Stimulated activated CD8-positive, alpha-beta memory T cell treated with anti-CD3 and anti-CD28 coated beads, Interleukin-4, amount 100 ng/mL, for 4 hours (primary cell): ENCODE measurements at regions not wholly inside any gene's neighbourhood (a gene's known extent, or its start where the extent isn't known, plus 50 kb on each side); places are given as distances from the start of the nearest gene placed in this dataset.
"Not testable (repeated sequence)": the region's sequence is repeated elsewhere in the genome, so short reads cannot be mapped to it uniquely, and the experiment has no call there.

ENCODE experiments used
- DNase-seq, 2 donors: peaks; one replicate each; pipeline ENCODE4 v3.0.0-alpha.2; 2020; ENCODE audit warnings: low read depth in 2 of 2, low spot score in 1 of 2

DNA sequence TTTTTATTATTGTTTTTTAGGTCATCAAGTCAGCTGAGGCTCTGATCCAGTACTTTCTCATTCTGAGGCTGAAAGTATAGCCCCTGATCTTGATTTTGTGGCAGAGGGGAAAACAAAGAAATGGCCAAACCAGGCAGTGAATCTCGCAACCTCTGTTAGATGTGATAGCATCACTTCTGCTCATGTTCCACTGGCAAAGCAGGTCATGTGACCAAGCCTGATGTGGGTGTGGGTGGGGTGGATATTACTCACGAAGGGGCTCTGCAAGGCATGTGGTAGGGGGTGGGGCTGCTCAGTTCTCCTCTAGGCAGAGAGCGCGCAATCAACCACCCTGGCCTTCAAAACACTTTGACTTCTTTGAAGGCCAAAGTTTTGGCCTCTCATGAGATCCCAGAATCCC lies 254.2 kb downstream of the MYCN start:
- no peak for DNase-seq

DNA sequence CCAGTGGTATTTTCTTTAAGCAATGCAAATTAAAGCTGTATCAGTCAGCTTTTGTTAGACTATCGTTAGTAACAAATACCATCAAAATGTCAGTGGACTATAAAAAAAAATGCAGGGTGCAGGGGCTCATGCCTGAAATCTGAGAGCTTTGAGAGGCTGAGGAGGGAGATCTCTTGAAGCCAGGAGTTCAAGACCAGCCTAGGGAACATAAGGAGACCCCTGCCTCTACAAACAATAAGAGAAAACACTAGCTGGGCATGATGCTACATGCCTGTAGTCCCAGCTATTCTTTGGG lies 253.7 kb downstream of the MYCN start:
- DNase-seq: no peak

DNA sequence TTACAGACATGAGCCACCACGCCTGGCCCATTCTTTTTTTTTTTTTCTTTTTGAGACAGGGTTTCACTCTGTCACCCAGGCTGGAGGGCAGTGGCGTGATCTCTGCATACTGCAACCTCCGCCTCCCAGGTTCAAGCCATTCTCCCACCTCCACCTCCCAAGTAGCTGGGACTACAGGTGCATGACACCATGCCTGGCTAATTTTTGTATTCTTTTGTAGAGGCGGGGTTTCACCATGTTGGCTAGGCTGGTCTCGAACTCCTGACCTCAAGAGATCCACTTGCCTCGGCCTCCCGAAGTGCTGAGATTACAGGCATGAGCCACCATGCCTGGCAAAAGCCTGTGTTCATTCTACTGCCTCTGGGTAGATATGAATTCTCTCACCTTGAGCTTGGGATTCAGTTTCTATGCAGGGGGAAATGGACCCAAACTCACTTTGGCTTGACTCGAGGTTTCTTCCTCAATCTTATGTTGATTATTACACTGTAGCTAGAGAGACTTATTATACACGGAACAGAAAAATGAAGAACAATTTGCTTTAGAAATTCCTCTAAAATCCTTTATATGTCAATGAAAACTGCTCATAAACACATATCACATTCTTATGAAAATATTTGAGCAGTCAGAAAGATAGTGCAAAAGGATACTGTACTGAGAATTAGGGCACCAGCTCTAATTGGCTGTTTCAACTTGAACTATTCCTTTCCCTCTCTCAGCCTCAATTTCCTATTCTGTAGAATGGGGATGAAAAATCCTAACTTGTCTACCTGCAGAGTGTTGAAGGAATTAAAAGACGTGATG lies 252.3 kb downstream of the MYCN start:
- DNase-seq: no peak

DNA sequence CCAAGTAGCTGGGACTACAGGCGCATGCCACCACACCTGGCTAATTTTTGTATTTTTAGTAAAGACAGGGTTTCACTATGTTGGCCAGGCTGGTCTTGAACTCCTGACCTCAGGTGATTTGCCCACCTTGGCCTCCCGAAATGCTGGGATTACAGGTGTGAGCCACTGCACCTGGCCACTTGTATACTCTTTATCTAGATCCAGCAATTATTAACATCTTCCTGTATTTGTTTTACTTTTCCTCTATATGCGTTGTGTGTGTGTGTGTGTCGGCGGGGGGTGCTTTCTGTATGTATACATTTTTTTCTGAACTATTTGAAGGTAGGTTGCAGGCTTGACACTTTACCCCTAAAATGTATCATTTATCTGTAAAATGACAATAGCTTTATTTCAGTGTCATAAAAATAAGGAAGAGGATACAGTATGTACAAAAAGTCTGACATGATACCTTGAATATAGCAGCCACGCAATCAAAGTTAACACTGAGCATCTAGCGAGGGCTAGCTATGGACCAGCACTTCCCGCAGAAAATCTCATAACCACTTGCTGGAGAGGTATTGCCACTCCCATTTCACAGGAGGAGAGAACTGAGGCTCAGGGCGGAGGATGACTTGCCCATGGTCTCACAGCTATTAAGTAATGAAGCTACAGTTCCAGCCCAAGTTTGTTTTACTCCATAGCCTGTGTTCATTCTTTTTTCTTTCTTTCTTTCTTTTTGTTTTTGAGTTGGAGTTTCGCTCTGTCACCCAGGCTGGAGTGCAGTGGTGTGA lies 251.3 kb downstream of the MYCN start:
- DNase-seq: no peak

DNA sequence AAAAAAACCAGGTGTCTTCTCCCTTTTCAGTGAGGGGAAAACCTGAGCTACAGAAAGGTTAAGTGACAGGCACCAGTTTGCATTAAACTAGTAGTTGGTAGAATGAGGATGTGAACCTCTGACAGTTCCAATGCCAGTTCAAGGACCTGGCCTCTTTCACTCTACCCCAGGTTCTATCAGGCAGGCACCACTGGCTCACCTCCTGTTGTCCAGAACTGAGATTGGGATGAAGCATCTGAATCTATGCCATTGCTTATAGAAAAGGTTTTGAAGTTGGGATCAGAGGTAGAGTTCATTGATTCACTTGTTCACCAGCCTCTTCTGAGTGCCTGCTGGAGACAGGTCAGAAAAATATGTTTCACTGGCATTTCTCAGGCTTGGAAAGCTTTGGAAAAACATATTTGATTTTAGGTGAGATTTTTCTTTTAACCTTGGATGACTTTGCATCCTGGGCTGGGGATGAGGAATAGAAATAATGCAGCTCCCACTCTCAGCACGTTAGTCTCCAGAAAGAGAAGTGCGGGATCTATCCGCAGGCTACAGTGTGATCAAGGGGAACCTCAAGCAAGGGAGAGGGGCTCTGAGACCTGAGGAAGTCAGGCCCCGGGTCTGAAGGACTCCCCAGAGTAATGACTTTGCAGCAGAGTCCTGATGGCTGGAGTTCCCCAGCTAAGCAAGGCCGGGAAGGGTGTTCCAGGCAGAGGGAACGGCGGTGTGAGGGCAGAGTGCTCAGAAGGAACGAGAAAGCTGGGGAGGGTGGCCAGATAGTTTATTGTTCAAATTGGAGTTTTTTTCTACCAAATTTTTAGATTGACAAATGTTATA lies 250.3 kb downstream of the MYCN start:
- no peak for DNase-seq

DNA sequence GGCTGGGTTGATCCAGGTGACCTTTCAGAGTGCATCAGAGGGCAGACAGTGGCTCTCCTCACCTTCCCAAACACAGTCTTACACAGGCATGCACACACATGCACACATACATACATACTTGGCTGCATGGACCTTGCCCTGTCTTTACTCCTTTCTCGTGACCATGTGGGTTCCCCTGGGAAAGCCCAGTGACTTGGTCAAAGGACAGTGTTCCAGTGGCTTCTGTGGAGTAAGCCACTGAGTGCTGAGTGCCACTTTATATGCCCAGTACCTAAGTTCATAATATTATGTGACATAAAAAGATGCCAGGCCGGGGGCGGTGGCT lies 249.4 kb downstream of the MYCN start:
- no peak for DNase-seq

DNA sequence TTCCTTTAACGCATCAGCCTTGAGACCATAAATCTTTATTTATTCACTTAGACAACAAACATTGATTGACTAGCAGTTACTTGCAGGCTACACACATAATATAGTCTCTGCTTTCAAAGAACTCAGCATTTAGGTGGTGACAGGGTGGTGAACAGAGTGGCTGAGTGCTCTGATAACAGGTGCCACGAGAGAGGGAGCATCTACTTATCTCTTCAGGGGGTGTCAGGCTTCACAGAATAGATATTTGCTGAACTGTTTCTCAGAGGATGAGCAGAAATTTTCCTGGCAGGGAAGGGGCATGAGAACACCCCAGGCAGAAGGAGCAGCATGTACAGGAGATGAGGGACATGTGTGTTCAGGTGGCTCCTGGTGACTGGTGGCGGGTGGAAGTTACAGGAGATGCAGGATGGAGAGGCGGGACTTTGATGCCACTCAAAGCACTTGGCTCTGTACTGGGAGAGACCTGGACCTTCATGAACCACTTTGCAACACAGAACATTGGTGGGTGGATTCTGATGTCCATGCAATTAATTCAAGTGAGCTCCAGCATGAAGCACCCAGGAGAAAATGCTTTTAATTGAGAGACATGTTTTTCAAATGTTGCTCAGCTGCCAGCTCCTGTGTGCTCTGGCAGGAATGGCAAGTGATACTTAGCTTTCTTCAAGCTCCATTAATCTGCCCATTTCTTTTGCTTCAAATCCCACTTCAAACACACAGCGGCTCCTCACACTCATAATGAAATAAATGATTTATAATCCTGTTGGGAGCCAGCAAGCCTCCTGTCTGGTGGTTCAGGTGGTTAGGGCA lies 248.9 kb downstream of the MYCN start:
- no peak for DNase-seq

DNA sequence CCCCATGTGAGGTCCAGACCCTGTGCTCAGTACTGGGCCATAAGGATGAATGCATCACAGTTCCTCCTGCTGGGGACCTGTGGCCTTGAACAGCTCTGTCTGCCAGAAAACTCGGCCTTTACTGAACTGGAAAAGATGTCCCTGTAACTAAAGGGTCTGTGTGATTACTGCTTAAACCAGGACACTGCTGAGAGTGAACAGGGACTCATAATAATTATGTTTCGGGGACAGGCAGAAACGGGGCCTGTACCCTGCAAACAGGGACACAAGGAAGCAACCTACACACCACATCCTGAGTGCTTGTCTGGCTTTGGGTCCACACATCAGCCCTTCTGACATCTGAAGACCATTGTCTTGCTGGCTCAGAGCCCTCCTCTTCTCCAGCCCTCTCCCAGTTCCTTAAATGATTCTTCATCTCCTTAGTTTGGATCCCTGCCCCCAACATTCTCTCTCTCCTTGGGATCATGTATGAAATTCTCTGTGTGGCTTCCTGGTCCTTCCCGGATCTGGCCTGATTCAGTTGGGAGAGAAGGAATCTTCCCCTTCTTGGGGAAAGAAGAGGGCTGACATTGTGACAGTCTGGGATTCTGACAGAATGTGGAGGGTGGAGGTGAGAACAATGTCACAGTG lies 248.0 kb downstream of the MYCN start:
- DNase-seq: no peak

DNA sequence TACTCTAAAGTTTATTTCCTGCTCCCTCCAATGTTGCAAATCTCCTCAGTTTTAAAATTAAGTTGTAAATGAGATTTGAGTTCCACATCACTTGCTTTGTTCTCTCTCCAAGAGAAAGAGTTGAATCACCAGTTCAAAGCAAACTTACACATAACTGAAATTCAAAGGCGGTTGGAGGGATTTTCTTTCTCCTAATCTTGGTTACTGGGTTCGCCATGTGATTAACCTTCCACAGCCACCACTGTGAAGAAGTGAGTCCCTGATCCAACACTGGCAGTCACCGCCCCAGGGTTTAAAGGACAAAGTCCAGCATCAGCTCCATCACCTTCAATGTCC lies 247.1 kb downstream of the MYCN start:
- DNase-seq: no peak

DNA sequence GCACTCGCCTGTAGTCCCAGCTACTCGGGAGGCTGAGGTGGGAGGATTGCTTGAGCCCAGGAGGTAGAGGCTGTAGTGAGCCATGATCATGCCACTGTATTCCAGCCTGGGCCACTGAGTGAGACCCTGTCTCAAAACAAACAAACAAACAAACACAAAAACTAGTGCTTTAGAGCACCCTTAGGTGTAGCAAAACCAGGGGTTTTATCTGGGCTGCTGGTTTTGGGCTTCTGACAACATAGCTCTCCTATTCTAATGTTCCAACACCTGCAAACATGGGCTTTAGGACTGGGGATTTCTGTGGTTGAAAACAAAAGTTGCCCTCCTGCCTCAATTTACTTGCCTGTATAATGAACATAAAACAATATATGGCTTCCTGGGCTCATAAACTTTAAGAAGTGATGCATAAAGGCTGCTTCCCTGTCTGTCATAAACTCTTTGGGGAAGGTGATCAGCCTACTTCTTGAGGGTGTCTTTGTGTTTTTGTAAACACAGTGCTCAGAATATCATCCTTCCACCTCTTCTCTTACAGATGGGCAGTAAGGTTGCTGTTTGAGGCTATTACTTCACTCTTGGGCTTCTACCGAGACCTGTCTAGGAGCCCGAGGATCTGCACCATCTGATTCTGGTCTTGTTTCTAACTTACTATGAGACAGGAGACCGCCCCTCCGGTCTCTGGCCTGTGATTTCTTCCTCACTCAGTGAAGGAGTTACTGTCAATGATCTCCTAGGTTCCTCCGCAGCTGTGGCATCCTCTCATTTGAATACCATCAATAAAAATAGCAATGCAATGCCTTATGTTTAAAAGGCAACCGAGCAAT lies 246.5 kb downstream of the MYCN start:
- DNase-seq: no peak

DNA sequence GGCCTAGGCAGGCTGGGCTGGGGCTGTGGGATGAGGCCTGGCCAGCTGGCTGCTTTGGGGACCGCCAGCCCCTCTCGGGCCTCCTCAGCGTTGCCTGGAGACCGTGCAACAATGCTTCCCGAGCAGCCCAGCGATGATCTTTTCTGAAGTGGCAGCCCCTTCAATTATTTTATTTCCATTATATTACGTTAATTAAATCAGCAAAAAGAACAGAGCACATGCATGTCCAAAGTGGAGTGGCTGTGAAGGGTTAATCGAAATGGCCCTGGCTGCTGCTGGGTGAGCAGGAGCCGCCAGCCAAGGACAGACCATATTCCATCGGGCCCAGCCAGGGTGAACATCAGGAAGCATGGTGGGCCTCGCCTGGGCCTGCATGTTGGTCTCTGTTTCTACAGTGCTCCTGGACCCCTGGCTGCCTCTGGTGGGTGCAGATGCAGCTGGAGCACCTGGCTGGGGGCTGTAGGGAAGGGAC lies 245.5 kb downstream of the MYCN start:
- DNase-seq: no peak

DNA sequence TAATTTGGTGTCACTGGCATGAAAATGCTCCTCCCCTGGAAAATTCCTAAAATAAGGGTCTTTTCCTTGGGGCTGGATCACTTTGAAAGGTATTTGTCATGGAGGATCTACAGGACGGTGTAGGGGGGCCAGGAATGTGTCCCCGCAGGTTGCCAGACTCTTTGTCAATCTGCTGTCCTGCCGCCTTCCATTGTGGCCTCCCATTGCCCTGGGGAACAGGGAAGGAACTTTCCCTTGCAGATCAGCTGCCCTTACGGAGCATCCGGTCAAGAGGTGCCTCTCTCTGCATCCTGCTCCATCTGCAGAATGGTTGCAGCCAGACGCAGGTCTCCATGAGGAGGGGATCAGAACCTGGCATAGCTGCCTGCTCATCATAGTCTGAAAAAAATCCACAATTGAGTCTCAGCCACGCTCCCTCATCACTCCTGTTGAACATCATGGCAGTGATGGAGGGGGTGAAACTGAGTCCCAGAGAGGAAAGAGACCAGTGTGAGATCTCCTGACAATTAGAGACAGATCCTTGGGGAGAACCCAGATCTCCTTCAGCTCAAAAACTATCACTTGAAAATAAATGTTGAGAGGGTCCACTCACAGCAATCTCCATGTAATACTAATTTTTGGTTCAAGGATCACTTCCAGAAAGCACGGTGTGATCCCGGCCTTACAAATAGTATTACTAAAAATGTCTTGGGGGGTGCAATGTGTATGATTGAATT lies 244.8 kb downstream of the MYCN start:
- no peak for DNase-seq

DNA sequence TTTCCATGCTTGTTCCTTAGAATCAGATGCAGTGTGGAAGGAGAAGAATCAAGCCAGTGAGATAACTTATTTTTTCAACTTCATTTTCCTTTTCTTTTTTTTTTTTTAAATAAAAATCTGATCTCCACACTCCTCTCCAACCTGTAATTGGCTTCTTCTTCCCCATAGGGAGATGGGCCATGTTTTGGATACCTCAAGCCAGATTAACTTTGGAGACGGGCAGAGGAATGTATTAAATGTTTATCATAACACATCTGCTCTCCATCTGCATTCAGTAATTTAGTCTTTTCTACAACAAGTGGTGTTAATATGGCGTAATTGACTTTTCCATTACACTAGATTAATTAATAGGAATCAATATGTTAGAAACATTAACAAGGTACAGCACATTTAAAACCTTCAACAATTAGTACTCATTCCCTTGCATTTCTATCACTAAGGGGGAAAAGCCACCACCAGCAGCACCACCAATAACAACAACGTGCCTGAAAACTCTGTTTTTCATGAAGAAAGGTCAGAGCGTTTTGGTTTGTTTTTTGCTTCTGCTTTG lies 244.1 kb downstream of the MYCN start:
- no peak for DNase-seq

DNA sequence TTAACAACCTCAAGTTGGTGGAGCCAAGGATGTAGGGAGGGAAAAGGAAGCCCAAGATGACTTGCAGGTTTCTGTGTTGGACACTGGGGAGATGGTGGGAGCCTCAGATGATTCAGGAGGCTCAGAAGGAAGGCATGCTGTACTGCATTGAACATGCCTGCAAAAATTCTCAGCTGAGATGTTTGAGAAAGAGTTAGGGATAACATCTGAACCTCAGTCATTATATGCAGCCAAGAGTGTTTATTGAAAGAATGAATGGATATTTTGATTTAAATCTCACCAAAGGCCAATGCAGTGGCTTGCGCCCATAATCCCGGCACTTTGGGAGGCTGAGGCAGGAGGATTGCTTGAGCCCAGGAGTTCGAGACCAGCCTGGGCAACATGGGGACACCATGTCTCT lies 243.0 kb downstream of the MYCN start:
- no peak for DNase-seq

DNA sequence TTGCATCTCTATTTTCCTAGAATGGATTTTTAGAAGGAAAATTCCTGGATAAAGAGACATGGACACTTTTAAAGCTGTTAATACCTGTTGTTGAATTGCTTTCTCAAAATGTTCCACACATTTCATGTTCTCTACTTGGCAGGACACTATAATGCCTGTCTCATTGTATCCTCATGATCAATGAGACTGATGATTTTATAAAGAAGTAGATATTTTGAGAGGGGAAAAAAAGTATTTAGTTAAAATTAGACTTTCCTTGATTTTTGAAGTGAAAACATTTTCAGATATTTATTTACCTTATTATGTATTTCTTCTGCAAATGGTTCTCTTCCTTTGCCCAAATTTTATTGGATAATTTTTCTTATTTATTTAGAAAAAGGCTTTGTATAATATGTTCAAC lies 242.5 kb downstream of the MYCN start:
- no peak for DNase-seq

DNA sequence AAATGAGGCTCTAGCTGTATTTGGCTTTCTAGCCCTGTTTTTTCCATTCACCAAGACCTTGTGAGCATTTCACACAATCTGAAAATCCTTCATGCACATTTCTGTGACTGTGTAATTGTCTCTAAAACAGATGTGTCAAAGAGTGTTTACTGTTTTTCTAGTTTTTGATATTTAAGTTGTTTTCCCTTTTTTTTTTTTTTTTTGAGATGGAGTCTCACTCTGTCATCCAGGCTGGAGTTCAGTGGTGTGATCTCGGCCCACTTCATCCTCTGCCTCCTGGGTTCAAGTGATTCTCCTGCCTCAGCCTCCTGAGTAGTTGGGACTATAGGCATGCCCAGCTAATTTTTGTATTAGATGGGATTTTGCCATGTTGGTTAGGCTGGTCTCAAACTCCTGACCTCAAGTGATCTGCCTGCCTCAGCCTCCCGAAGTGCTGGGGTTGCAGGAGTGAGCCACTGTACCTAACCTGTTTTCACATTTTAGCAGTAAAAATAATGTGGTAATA lies 242.0 kb downstream of the MYCN start:
- DNase-seq: not testable (repeated sequence)

DNA sequence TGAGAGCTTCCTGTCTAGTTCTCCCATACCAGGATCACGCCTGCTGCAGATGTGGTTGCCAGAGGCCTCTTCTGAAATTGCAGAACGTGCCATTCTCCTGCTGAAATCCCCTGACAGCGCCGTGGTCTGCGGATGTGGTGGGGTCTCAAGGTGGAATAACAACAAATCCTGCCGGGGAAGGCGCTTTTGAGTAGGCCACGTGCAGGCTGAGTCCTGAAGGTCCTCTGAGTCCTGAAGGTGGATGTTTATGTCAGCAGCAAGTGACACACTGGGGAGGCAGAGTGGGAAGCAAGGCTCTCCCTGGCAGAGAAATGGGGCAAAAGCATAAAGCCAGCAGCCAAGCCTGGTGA lies 241.4 kb downstream of the MYCN start:
- no peak for DNase-seq

DNA sequence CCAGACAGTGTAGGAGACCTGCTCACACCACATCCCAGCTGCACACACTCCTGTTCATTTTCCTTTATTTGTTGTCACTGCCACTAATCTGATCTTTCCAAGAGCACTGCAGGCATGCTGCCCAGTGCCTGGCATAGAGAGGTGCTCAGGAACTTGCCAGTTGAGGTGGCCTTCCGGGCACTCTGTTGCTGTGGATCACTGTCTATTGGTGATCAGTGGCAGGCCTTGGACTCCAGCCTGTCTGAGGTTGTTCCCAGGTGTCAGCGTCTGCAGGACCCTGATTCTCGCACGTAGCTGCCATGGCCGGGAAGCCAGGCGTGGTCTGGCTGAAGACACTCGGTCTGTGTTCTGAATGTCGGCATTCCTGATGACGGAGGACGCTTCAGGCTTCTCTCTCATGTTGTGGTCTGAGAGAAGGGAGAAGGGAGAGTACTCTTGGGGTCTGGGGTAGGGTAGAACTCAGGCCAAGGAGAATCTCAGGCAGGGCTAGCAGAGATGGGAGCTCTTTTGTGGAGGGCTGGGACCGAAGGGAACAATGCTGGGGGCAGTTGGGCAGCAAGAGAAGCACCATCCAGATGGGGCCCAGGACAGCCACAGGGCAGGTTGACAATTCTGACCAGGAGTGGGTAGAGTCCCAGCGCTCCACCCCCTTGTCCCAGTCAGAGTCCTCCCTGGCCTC lies 240.9 kb downstream of the MYCN start:
- DNase-seq: no peak
